ENCODE measurements at regions not wholly inside any gene's neighbourhood (a gene's known extent, or its start where the extent isn't known, plus 50 kb on each side); places are given as distances from the start of the nearest gene placed in this dataset.

DNA sequence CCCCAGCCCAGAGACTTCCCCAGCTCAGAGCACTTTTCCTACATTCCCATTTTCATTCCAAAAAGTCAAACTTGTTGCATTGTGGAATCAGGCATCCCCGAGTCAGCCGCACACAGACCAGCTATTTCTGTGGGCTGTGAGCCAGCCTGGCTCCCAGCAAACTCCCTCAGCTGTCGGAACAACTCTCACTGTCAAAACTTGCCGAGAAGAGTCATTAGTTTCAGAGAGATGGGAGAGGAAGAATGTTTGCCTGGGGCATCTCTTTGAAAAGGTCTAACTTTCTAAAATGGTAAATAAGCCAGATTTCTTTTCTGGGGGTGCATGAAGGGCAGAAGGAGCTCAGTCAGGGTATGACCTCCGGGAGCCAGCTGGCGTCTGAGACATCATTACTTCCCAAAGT is 280.0 kb downstream of the TMEM114 start:
- no peak for TF ChIP-seq TAF1 (IDR thresholded peaks at IDR 0.05; ENCODE audit: low read depth)
- TF ChIP-seq RAD21 (IDR thresholded peaks at IDR 0.05; ENCODE audit: low read depth): no peak
- TF ChIP-seq YY1 (IDR thresholded peaks at IDR 0.05; ENCODE audit: low read depth): no peak
- no peak for TF ChIP-seq FOXM1 (IDR thresholded peaks at IDR 0.05; ENCODE audit: borderline replicate concordance, low read depth)
- TF ChIP-seq, protein P1, sequence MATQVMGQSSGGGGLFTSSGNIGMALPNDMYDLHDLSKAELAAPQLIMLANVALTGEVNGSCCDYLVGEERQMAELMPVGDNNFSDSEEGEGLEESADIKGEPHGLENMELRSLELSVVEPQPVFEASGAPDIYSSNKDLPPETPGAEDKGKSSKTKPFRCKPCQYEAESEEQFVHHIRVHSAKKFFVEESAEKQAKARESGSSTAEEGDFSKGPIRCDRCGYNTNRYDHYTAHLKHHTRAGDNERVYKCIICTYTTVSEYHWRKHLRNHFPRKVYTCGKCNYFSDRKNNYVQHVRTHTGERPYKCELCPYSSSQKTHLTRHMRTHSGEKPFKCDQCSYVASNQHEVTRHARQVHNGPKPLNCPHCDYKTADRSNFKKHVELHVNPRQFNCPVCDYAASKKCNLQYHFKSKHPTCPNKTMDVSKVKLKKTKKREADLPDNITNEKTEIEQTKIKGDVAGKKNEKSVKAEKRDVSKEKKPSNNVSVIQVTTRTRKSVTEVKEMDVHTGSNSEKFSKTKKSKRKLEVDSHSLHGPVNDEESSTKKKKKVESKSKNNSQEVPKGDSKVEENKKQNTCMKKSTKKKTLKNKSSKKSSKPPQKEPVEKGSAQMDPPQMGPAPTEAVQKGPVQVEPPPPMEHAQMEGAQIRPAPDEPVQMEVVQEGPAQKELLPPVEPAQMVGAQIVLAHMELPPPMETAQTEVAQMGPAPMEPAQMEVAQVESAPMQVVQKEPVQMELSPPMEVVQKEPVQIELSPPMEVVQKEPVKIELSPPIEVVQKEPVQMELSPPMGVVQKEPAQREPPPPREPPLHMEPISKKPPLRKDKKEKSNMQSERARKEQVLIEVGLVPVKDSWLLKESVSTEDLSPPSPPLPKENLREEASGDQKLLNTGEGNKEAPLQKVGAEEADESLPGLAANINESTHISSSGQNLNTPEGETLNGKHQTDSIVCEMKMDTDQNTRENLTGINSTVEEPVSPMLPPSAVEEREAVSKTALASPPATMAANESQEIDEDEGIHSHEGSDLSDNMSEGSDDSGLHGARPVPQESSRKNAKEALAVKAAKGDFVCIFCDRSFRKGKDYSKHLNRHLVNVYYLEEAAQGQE (IDR thresholded peaks at IDR 0.05; ENCODE audit: low read depth): no peak
- TF ChIP-seq TCF12 (IDR thresholded peaks at IDR 0.05; ENCODE audit: low read depth): no peak
- no peak for TF ChIP-seq TEAD4 (IDR thresholded peaks at IDR 0.05)
- TF ChIP-seq EP300 (IDR thresholded peaks at IDR 0.05; ENCODE audit: borderline replicate concordance): no peak
- no peak for TF ChIP-seq CREB1 (IDR thresholded peaks at IDR 0.05; ENCODE audit: low read depth)
- no peak for TF ChIP-seq EGR1 (IDR thresholded peaks at IDR 0.05)
- no peak for TF ChIP-seq NFIC (IDR thresholded peaks at IDR 0.05)
- TF ChIP-seq ZBTB7A (IDR thresholded peaks at IDR 0.05; ENCODE audit: low read depth): no peak

DNA sequence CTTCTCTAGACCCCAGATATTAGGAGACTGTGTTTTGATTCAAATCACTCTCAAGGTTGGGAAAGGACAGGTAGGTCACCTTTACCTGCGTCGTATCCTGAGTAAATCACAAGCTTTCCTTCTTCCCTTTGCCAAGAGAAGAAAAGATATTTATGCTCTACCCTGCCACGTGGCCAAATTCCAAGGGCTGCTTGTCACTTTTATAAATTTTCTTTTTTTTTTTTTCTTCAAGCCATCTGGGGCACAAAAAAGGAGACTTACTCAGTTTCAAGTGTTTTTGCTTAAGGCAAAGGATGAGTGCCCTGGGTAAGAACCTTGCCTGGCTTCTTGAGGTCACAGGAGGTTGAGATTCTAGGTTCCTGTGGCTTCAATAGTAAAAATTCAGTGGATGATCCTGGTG is 285.1 kb downstream of the TMEM114 start:
- TF ChIP-seq, protein P2, sequence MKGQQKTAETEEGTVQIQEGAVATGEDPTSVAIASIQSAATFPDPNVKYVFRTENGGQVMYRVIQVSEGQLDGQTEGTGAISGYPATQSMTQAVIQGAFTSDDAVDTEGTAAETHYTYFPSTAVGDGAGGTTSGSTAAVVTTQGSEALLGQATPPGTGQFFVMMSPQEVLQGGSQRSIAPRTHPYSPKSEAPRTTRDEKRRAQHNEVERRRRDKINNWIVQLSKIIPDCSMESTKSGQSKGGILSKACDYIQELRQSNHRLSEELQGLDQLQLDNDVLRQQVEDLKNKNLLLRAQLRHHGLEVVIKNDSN (IDR thresholded peaks at IDR 0.05): no peak
- TF ChIP-seq EGR1 (IDR thresholded peaks at IDR 0.05): no peak
- TF ChIP-seq, protein P3, sequence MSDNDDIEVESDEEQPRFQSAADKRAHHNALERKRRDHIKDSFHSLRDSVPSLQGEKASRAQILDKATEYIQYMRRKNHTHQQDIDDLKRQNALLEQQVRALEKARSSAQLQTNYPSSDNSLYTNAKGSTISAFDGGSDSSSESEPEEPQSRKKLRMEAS (IDR thresholded peaks at IDR 0.05): no peak

DNA sequence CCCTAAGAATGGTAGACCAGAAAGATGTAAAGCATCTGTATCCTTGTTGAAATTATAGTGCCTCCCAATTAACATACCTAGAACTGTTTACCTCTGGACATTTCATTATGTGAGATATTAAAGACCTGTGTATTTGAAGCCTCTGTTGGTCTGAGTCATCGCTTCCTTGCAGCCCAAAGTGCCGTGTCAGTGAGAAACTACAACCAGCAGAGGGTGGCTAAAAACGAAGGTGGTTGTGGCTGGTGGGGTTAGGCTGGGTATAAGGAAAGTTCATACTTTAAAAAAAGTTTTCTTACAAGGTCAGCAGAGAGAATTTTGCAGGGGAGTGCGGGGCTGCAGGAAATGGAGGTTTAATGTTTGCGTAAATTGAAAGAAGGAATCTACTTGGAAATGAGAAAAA is 290.7 kb downstream of the TMEM114 start:
- no peak for TF ChIP-seq EP300 (IDR thresholded peaks at IDR 0.05; ENCODE audit: borderline replicate concordance)
- TF ChIP-seq ZBTB7A (IDR thresholded peaks at IDR 0.05; ENCODE audit: low read depth): no peak
- TF ChIP-seq, protein P1 (IDR thresholded peaks at IDR 0.05; ENCODE audit: low read depth): no peak

DNA sequence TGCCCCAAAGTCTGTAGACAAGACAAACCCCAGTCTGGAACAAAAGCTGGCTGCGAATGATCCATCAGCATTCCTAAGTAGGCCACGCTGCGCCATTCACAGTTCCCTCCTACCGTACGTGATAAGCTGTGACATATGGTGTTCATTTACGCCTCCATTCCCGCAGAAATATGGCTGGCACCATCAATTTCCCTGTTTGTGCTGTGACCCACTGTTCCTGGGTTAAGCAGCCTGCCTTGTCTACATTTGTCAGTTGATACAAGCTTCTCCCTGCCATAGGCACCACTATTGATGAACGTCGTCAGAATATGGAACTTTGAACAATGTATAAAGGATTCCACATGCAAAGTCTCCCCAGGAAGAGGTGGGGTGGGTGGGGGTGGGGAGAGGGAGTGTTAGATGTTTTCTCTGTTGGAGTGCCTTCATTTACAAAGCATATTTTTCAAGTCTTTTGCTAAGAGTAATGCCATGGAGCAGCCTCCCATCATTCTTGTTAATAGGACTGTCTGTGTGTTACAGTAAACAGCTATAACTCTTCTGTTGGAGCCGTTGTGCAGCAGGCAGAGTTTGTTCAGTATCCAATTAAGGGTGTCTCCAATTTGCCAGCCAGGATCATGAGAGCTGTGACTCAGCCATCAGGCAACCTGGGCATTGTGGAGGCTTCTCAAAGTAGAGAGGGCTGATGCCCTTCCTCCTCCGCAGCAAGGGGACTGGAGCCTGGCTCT is 294.6 kb downstream of the TMEM114 start:
- TF ChIP-seq FOXM1 (IDR thresholded peaks at IDR 0.05; ENCODE audit: borderline replicate concordance, low read depth) (no peak), RAD21 (IDR thresholded peaks at IDR 0.05; ENCODE audit: low read depth) (no peak), TEAD4 (IDR thresholded peaks at IDR 0.05) (no peak), TCF12 (IDR thresholded peaks at IDR 0.05; ENCODE audit: low read depth) (no peak), YY1 (IDR thresholded peaks at IDR 0.05; ENCODE audit: low read depth) (no peak), EGR1 (IDR thresholded peaks at IDR 0.05) (no peak), ZBTB7A (IDR thresholded peaks at IDR 0.05; ENCODE audit: low read depth) (no peak), CEBPB (IDR thresholded peaks at IDR 0.05) (no peak), CREB1 (IDR thresholded peaks at IDR 0.05; ENCODE audit: low read depth) (no peak)
- TF ChIP-seq, protein P3 (IDR thresholded peaks at IDR 0.05): no peak
- TF ChIP-seq, protein P2 (IDR thresholded peaks at IDR 0.05): no peak
- TF ChIP-seq, protein P1 (IDR thresholded peaks at IDR 0.05; ENCODE audit: low read depth): no peak

DNA sequence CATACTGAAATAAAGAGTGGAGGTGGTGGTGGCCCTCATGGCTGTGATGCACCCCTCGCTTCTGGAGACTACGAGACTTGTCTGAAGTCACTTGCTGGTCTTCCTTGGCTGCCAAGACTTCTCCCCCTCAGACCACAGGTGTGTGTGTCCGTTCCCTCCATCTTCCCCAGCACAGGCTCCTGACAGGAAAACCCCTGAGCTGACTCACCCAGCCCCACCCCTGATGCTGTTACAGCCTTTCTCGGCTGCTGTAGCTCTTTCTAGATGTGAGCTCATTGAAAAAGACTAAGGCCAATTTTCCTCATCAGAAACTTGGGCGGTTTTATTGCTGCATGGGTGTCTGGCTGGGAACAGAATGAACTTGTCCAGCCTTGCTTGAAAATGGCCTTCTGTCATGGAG is 296.9 kb downstream of the TMEM114 start:
- TF ChIP-seq ZBTB7A (IDR thresholded peaks at IDR 0.05; ENCODE audit: low read depth) (no peak), RAD21 (IDR thresholded peaks at IDR 0.05; ENCODE audit: low read depth) (no peak), FOXM1 (IDR thresholded peaks at IDR 0.05; ENCODE audit: borderline replicate concordance, low read depth) (no peak), CEBPB (IDR thresholded peaks at IDR 0.05) (no peak), TAF1 (IDR thresholded peaks at IDR 0.05; ENCODE audit: low read depth) (no peak), YY1 (IDR thresholded peaks at IDR 0.05; ENCODE audit: low read depth) (no peak), TEAD4 (IDR thresholded peaks at IDR 0.05) (no peak), NFIC (IDR thresholded peaks at IDR 0.05) (no peak), TCF12 (IDR thresholded peaks at IDR 0.05; ENCODE audit: low read depth) (no peak), EGR1 (IDR thresholded peaks at IDR 0.05) (no peak), EP300 (IDR thresholded peaks at IDR 0.05; ENCODE audit: borderline replicate concordance) (no peak), CREB1 (IDR thresholded peaks at IDR 0.05; ENCODE audit: low read depth) (no peak)
- TF ChIP-seq, protein P1 (IDR thresholded peaks at IDR 0.05; ENCODE audit: low read depth): no peak
- TF ChIP-seq, protein P2 (IDR thresholded peaks at IDR 0.05): no peak
- TF ChIP-seq, protein P3 (IDR thresholded peaks at IDR 0.05): no peak

All from Ishikawa (cell line).